ENCODE measurements at regions not wholly inside any gene's neighbourhood (a gene's known extent, or its start where the extent isn't known, plus 50 kb on each side); places are given as distances from the start of the nearest gene placed in this dataset.

GRCh38 chr15:94004697-94005096 lies 226.7 kb upstream of the MCTP2 start:
- DNase-seq: no peak

- DNase-seq: no peak
These were observed 229.3 kb upstream of the MCTP2 start for GRCh38 chr15:94002041-94002440.

GRCh38 chr15:94001255-94001801 lies 230.0 kb upstream of the MCTP2 start:
- DNase-seq: no peak

GRCh38 chr15:94000606-94001005 lies 230.8 kb upstream of the MCTP2 start:
- no peak for DNase-seq

GRCh38 chr15:93997071-93997658 lies 234.2 kb upstream of the MCTP2 start:
- no peak for DNase-seq

- no peak for DNase-seq
These were observed 241.8 kb upstream of the MCTP2 start for GRCh38 chr15:93989440-93989998.

- no peak for DNase-seq
These were observed 244.3 kb upstream of the MCTP2 start for GRCh38 chr15:93987068-93987467.

- DNase-seq: no peak
These were observed 244.9 kb upstream of the MCTP2 start for GRCh38 chr15:93986400-93986984.

- no peak for DNase-seq
These were observed 245.4 kb upstream of the MCTP2 start for GRCh38 chr15:93985925-93986324.

GRCh38 chr15:93985176-93985575 lies 246.2 kb upstream of the MCTP2 start:
- DNase-seq: no peak

- DNase-seq: no peak
These were observed 247.8 kb upstream of the MCTP2 start for GRCh38 chr15:93983526-93983925.

- no peak for DNase-seq
These were observed 249.1 kb upstream of the MCTP2 start for GRCh38 chr15:93982226-93982727.

GRCh38 chr15:93981706-93982105 lies 249.7 kb upstream of the MCTP2 start:
- DNase-seq: no peak

- DNase-seq: no peak
These were observed 251.0 kb upstream of the MCTP2 start for GRCh38 chr15:93980261-93980911.

GRCh38 chr15:93974804-93975481 lies 256.4 kb upstream of the MCTP2 start:
- no peak for DNase-seq

- DNase-seq: no peak
These were observed 258.1 kb upstream of the MCTP2 start for GRCh38 chr15:93973287-93973686.

GRCh38 chr15:93968773-93969172 lies 262.6 kb upstream of the MCTP2 start:
- DNase-seq: no peak

- DNase-seq: no peak
These were observed 266.0 kb upstream of the MCTP2 start for GRCh38 chr15:93965304-93965908.

- DNase-seq: no peak
These were observed 276.3 kb upstream of the MCTP2 start for GRCh38 chr15:93954985-93955571.

GRCh38 chr15:93948726-93949125 lies 282.6 kb upstream of the MCTP2 start:
- no peak for DNase-seq

GRCh38 chr15:93943586-93943985 lies 287.8 kb upstream of the MCTP2 start:
- DNase-seq: no peak

GRCh38 chr15:93942269-93942694 lies 289.1 kb upstream of the MCTP2 start:
- DNase-seq: no peak

Data from right kidney (tissue), 1 donor.